ENCODE measurements at regions not wholly inside any gene's neighbourhood (a gene's known extent, or its start where the extent isn't known, plus 50 kb on each side); places are given as distances from the start of the nearest gene placed in this dataset.
"Not testable (repeated sequence)": the region's sequence is repeated elsewhere in the genome, so short reads cannot be mapped to it uniquely, and the experiment has no call there.

GRCh38 chr7:140260352-140261104 is 83.7 kb upstream of the KDM7A start:
- dilution Hi-C loops (cut with MboI; ENCODE audit: extremely low pct_ligation_motif_present, low sequenced_read_pairs) = no loop called here
- no peaks in the 10 kb centered on the region for H3K27me3 ChIP-seq (ENCODE audit: control insufficient read depth, extremely low read depth, insufficient read depth, low read length)
- H3K9me1 ChIP-seq (ENCODE audit: control insufficient read depth, extremely low read depth, insufficient read depth, low read length) = no peaks in the 10 kb centered on the region
- DNase-seq (ENCODE audit: low read depth, low spot score) = no peak
- H2AFZ ChIP-seq (ENCODE audit: control insufficient read depth, low read length) = no peak overlapping the region
- H3K36me3 ChIP-seq (ENCODE audit: control insufficient read depth in 2 of 2, extremely low read depth in 1 of 2, insufficient read depth in 2 of 2, low read length in 2 of 2) = no peaks in the 10 kb centered on the region
- H3K4me1 ChIP-seq (ENCODE audit: control insufficient read depth, extremely low read depth, insufficient read depth, low read length) = no peaks in the 10 kb centered on the region
- no peak for FAIRE-seq
- H3K27ac ChIP-seq (ENCODE audit: control insufficient read depth, insufficient read depth, low read length) = no peak overlapping the region
- no peak overlapping the region for H3K4me2 ChIP-seq (ENCODE audit: control insufficient read depth, extremely low read depth, insufficient read depth, low read depth, low read length)
- no peaks in the 10 kb centered on the region for H3K9me3 ChIP-seq (ENCODE audit: control insufficient read depth, low read depth, low read length)
- H3K9ac ChIP-seq (ENCODE audit: control insufficient read depth, extremely low read depth, insufficient read depth, low read length) = no peak overlapping the region
- no peak overlapping the region for H3K4me3 ChIP-seq (ENCODE audit: control insufficient read depth in 2 of 3, extremely low read depth in 1 of 3, insufficient read depth in 2 of 3, low read depth in 1 of 3, low read length in 3 of 3)
- H3K79me2 ChIP-seq (ENCODE audit: control insufficient read depth, insufficient read depth, low read length) = no peaks in the 10 kb centered on the region
- no peak for TF ChIP-seq EZH2 (IDR thresholded peaks at IDR 0.05; ENCODE audit: low read length)
- TF ChIP-seq CTCF (optimal IDR thresholded peaks at IDR 0.05 in 1 of 3, IDR thresholded peaks at IDR 0.05 in 1 of 3, conservative IDR thresholded peaks at IDR 0.05 in 1 of 3; ENCODE audit: extremely low read depth in 1 of 3, insufficient read depth in 2 of 3, low read length in 3 of 3) = no peak
- H4K20me1 ChIP-seq (ENCODE audit: control insufficient read depth, extremely low read depth, insufficient read depth, low read length) = no peaks in the 10 kb centered on the region

GRCh38 chr7:140257278-140257677 is 80.5 kb upstream of the KDM7A start:
- FAIRE-seq; H3K4me2 ChIP-seq (ENCODE audit: control insufficient read depth, extremely low read depth, insufficient read depth, low read depth, low read length); H3K36me3 ChIP-seq (ENCODE audit: control insufficient read depth in 2 of 2, extremely low read depth in 1 of 2, insufficient read depth in 2 of 2, low read length in 2 of 2); H3K4me3 ChIP-seq (ENCODE audit: control insufficient read depth in 2 of 3, extremely low read depth in 1 of 3, insufficient read depth in 2 of 3, low read depth in 1 of 3, low read length in 3 of 3); H3K79me2 ChIP-seq (ENCODE audit: control insufficient read depth, insufficient read depth, low read length); H3K27me3 ChIP-seq (ENCODE audit: control insufficient read depth, extremely low read depth, insufficient read depth, low read length); H3K9me3 ChIP-seq (ENCODE audit: control insufficient read depth, low read depth, low read length); H3K9me1 ChIP-seq (ENCODE audit: control insufficient read depth, extremely low read depth, insufficient read depth, low read length); dilution Hi-C loops (cut with MboI; ENCODE audit: extremely low pct_ligation_motif_present, low sequenced_read_pairs); DNase-seq (ENCODE audit: low read depth, low spot score); H3K9ac ChIP-seq (ENCODE audit: control insufficient read depth, extremely low read depth, insufficient read depth, low read length); H3K27ac ChIP-seq (ENCODE audit: control insufficient read depth, insufficient read depth, low read length); H2AFZ ChIP-seq (ENCODE audit: control insufficient read depth, low read length); H4K20me1 ChIP-seq (ENCODE audit: control insufficient read depth, extremely low read depth, insufficient read depth, low read length); H3K4me1 ChIP-seq (ENCODE audit: control insufficient read depth, extremely low read depth, insufficient read depth, low read length): not testable (repeated sequence)

GRCh38 chr7:140254976-140255375 is 78.2 kb upstream of the KDM7A start:
- H3K36me3 ChIP-seq (ENCODE audit: control insufficient read depth in 2 of 2, extremely low read depth in 1 of 2, insufficient read depth in 2 of 2, low read length in 2 of 2); H4K20me1 ChIP-seq (ENCODE audit: control insufficient read depth, extremely low read depth, insufficient read depth, low read length); H3K4me1 ChIP-seq (ENCODE audit: control insufficient read depth, extremely low read depth, insufficient read depth, low read length); H2AFZ ChIP-seq (ENCODE audit: control insufficient read depth, low read length); H3K79me2 ChIP-seq (ENCODE audit: control insufficient read depth, insufficient read depth, low read length); H3K4me3 ChIP-seq (ENCODE audit: control insufficient read depth in 2 of 3, extremely low read depth in 1 of 3, insufficient read depth in 2 of 3, low read depth in 1 of 3, low read length in 3 of 3); H3K9ac ChIP-seq (ENCODE audit: control insufficient read depth, extremely low read depth, insufficient read depth, low read length); H3K4me2 ChIP-seq (ENCODE audit: control insufficient read depth, extremely low read depth, insufficient read depth, low read depth, low read length); FAIRE-seq; dilution Hi-C loops (cut with MboI; ENCODE audit: extremely low pct_ligation_motif_present, low sequenced_read_pairs); H3K27ac ChIP-seq (ENCODE audit: control insufficient read depth, insufficient read depth, low read length); DNase-seq (ENCODE audit: low read depth, low spot score); H3K27me3 ChIP-seq (ENCODE audit: control insufficient read depth, extremely low read depth, insufficient read depth, low read length); H3K9me1 ChIP-seq (ENCODE audit: control insufficient read depth, extremely low read depth, insufficient read depth, low read length); H3K9me3 ChIP-seq (ENCODE audit: control insufficient read depth, low read depth, low read length): not testable (repeated sequence)
